PC-3 (cell line): ENCODE measurements at regions not wholly inside any gene's neighbourhood (a gene's known extent, or its start where the extent isn't known, plus 50 kb on each side); places are given as distances from the start of the nearest gene placed in this dataset.

Experiments used
- EZH2 ChIP-seq: fragments of 300-600 bp; sonication (generic); IDR thresholded peaks from one replicate; pipeline ENCODE4 v1.6.1; 2017; ENCODE audit warnings: antibody characterized with exemption, mild to moderate bottlenecking, low read length; ENCODE audit not compliant: unreplicated experiment
- TF ChIP-seq, protein P1 (sequence below): fragments of 300-600 bp; sonication (generic); conservative IDR thresholded peaks from 2 replicates; pipeline ENCODE4 v1.5.1; 2017; ENCODE audit warnings: antibody characterized with exemption, low read depth, mild to moderate bottlenecking, low read length

DNA sequence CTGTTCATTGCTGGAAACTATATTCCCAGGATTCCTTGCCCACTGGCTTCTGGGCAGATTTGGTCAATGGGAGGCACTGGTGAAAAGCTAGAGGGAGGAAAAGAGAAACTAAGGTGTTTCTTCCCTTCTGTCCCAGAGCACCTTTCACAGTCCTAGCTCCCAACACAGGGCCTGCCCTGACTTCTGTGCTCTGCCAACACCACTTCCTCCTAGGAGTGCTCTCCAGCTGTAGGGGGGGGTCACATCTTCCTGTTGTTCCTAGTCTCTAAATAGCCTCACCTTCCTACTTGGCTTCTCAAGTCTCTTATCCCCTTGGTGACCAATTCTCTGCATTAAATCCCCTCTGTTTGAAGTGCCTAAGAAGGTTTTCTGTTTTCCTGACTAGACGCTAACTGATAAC is 115.4 kb downstream of the ADRB2 start:
- TF ChIP-seq, protein P1, sequence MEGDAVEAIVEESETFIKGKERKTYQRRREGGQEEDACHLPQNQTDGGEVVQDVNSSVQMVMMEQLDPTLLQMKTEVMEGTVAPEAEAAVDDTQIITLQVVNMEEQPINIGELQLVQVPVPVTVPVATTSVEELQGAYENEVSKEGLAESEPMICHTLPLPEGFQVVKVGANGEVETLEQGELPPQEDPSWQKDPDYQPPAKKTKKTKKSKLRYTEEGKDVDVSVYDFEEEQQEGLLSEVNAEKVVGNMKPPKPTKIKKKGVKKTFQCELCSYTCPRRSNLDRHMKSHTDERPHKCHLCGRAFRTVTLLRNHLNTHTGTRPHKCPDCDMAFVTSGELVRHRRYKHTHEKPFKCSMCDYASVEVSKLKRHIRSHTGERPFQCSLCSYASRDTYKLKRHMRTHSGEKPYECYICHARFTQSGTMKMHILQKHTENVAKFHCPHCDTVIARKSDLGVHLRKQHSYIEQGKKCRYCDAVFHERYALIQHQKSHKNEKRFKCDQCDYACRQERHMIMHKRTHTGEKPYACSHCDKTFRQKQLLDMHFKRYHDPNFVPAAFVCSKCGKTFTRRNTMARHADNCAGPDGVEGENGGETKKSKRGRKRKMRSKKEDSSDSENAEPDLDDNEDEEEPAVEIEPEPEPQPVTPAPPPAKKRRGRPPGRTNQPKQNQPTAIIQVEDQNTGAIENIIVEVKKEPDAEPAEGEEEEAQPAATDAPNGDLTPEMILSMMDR = no peak
- TF ChIP-seq EZH2 = no peak
